Thoracic aorta (tissue), 2 donors: ENCODE measurements at regions not wholly inside any gene's neighbourhood (a gene's known extent, or its start where the extent isn't known, plus 50 kb on each side); places are given as distances from the start of the nearest gene placed in this dataset.

Experiments used
- ATAC-seq: fragments of 150-250 bp; one replicate; pipeline ENCODE4 v1.8.0; 2017; ENCODE audit warnings: low read depth; ENCODE audit not compliant: insufficient number of reproducible peaks, low FRiP score
- DNase-seq: peaks from one replicate; pipeline ENCODE4 v3.0.0-alpha.2; 2020; ENCODE audit warnings: low spot score
- H3K27ac ChIP-seq, 2 donors: fragments of 200-600 bp; sonication (generic); 1 replicate in 1 of 2; 2 replicates in 1 of 2; pipeline ENCODE4 v1.5.1; 2016; ENCODE audit warnings: mild to moderate bottlenecking in 2 of 2, moderate library complexity in 2 of 2
- H3K27me3 ChIP-seq: fragments of 200-600 bp; sonication (generic); replicated peaks from 2 replicates; pipeline ENCODE4 v1.6.0; 2016; ENCODE audit warnings: mild to moderate bottlenecking; ENCODE audit not compliant: insufficient read depth
- H3K36me3 ChIP-seq: fragments of 200-600 bp; sonication (generic); one replicate; pipeline ENCODE4 v1.5.1; 2016
- H3K4me1 ChIP-seq, 2 donors: fragments of 200-600 bp; sonication (generic); 1 replicate in 1 of 2; 2 replicates in 1 of 2; pipeline versions ENCODE4 v1.5.1 to v1.6.0; 2016; ENCODE audit warnings: low read depth in 2 of 2, mild to moderate bottlenecking in 1 of 2; ENCODE audit not compliant: control insufficient read depth in 1 of 2
- H3K4me3 ChIP-seq: fragments of 200-600 bp; sonication (generic); 2 replicates; pipeline ENCODE4 v1.5.1; 2016; ENCODE audit warnings: mild to moderate bottlenecking
- H3K9me3 ChIP-seq: fragments of 200-600 bp; sonication (generic); 2 replicates; pipeline ENCODE4 v1.5.1; 2016
- CTCF ChIP-seq: fragments of 200-600 bp; sonication (generic); IDR thresholded peaks from one replicate; pipeline ENCODE4 v1.5.1; 2019; ENCODE audit warnings: antibody characterized with exemption

GRCh38 chr9:90058182-90058763 is 453.5 kb downstream of the GADD45G start:
- Histone ChIP-seq H3K9me3 (no peaks in the 10 kb centered on the region), H3K36me3 (no peaks in the 10 kb centered on the region), H3K4me3 (no peak overlapping the region), H3K27me3 (no peaks in the 10 kb centered on the region), H3K4me1 (no peaks in the 10 kb centered on the region), H3K27ac (no peak overlapping the region)
- ATAC-seq, result no peak
- no peak for DNase-seq
- no peak for TF ChIP-seq CTCF

- no peak for ATAC-seq
- H3K4me3 ChIP-seq, result no peak overlapping the region
- no peaks in the 10 kb centered on the region for H3K27me3 ChIP-seq
- no peak for DNase-seq
- no peaks in the 10 kb centered on the region for H3K4me1 ChIP-seq
- no peaks in the 10 kb centered on the region for H3K36me3 ChIP-seq
- H3K9me3 ChIP-seq, result no peaks in the 10 kb centered on the region
- TF ChIP-seq CTCF, result no peak
- no peak overlapping the region for H3K27ac ChIP-seq
These were observed 454.6 kb downstream of the GADD45G start for GRCh38 chr9:90059436-90059835.

- Histone ChIP-seq H3K4me3 (no peak overlapping the region), H3K4me1 (no peaks in the 10 kb centered on the region), H3K27ac (no peak overlapping the region), H3K36me3 (no peaks in the 10 kb centered on the region), H3K9me3 (no peaks in the 10 kb centered on the region), H3K27me3 (no peaks in the 10 kb centered on the region)
- no peak for DNase-seq
- ATAC-seq, result no peak
- TF ChIP-seq CTCF, result no peak
These were observed 455.4 kb downstream of the GADD45G start for GRCh38 chr9:90060256-90060655.

GRCh38 chr9:90061187-90061586 is 456.4 kb downstream of the GADD45G start:
- Histone ChIP-seq H3K4me1 (no peaks in the 10 kb centered on the region), H3K27ac (no peak overlapping the region), H3K27me3 (no peaks in the 10 kb centered on the region), H3K36me3 (no peaks in the 10 kb centered on the region), H3K9me3 (no peaks in the 10 kb centered on the region), H3K4me3 (no peak overlapping the region)
- TF ChIP-seq CTCF, result no peak
- DNase-seq (no peak), ATAC-seq (no peak)

GRCh38 chr9:90062982-90063381 is 458.2 kb downstream of the GADD45G start:
- H3K36me3 ChIP-seq, result no peaks in the 10 kb centered on the region
- H3K4me1 ChIP-seq, result no peaks in the 10 kb centered on the region
- H3K27me3 ChIP-seq, result no peaks in the 10 kb centered on the region
- H3K9me3 ChIP-seq, result no peaks in the 10 kb centered on the region
- DNase-seq (no peak), ATAC-seq (no peak)
- no peak overlapping the region for H3K27ac ChIP-seq
- no peak for TF ChIP-seq CTCF
- no peak overlapping the region for H3K4me3 ChIP-seq
